Bronchial epithelial cell (primary cell): ENCODE measurements at regions not wholly inside any gene's neighbourhood (a gene's known extent, or its start where the extent isn't known, plus 50 kb on each side); places are given as distances from the start of the nearest gene placed in this dataset.

Source experiments
- DNase-seq: peaks from one replicate; pipeline ENCODE4 v3.0.0-alpha.2; 2010; ENCODE audit warnings: low read depth
- FAIRE-seq: peaks from 2 replicates; lab custom pipeline; 2011; peaks lifted over from hg19 to GRCh38; lab: Jason Lieb, UNC
- H3K27me3 ChIP-seq: 2 replicates; pipeline ENCODE4 v1.5.1; 2011; ENCODE audit warnings: low read length; ENCODE audit not compliant: control insufficient read depth, insufficient read depth
- H3K36me3 ChIP-seq: 2 replicates; pipeline ENCODE4 v1.5.1; 2011; ENCODE audit warnings: low read length; ENCODE audit not compliant: control insufficient read depth, insufficient read depth
- H3K4me3 ChIP-seq: 2 replicates; pipeline ENCODE4 v1.5.1; 2011; ENCODE audit warnings: mild to moderate bottlenecking, low read depth, low read length, control low read depth
- TF ChIP-seq, protein P1 (sequence below): IDR thresholded peaks from 2 replicates; pipeline ENCODE4 v1.5.1; 2011; ENCODE audit warnings: mild to moderate bottlenecking, moderate library complexity, low read length, control low read depth, inconsistent platforms; ENCODE audit not compliant: insufficient read depth, severe bottlenecking

DNA sequence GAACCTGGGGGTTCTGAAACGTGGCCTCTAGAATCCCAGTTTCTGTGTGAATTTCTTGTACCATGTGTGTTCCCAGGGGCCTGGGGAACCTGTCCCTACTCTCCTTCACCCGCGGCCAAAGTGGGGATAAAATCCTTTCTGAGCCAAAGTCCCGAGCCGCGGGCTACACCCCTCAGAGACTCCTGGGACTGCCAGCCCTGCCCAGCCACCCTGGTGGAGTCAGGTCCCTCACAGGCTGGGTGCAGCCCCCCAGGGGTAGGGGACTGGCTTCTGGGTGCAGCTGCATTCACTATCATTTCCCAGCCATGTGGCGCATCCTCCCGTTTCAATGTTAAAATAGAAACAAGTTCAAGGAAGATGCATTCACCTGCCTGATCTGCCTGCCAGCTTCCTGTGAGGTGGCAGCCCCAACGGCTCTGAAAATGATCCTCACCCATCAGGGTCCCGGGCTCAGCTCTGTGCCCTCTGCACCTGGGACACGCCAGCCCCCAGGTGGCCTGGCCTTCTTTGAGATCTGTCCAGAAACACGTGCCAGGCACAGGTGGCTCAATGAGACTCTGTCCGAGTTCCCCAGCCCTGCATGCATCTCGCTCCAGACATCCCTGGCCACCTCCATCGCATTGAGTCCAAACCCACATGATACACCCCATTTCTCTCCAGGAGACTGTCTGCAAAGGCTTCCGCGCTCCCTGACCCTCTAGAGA lies 338.8 kb downstream of the CTTN start:
- Histone ChIP-seq H3K36me3 (no peaks in the 10 kb centered on the region), H3K4me3 (no peak overlapping the region), H3K27me3 (no peaks in the 10 kb centered on the region)
- TF ChIP-seq, protein P1, sequence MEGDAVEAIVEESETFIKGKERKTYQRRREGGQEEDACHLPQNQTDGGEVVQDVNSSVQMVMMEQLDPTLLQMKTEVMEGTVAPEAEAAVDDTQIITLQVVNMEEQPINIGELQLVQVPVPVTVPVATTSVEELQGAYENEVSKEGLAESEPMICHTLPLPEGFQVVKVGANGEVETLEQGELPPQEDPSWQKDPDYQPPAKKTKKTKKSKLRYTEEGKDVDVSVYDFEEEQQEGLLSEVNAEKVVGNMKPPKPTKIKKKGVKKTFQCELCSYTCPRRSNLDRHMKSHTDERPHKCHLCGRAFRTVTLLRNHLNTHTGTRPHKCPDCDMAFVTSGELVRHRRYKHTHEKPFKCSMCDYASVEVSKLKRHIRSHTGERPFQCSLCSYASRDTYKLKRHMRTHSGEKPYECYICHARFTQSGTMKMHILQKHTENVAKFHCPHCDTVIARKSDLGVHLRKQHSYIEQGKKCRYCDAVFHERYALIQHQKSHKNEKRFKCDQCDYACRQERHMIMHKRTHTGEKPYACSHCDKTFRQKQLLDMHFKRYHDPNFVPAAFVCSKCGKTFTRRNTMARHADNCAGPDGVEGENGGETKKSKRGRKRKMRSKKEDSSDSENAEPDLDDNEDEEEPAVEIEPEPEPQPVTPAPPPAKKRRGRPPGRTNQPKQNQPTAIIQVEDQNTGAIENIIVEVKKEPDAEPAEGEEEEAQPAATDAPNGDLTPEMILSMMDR: no peak
- DNase-seq: no peak
- no peak for FAIRE-seq

DNA sequence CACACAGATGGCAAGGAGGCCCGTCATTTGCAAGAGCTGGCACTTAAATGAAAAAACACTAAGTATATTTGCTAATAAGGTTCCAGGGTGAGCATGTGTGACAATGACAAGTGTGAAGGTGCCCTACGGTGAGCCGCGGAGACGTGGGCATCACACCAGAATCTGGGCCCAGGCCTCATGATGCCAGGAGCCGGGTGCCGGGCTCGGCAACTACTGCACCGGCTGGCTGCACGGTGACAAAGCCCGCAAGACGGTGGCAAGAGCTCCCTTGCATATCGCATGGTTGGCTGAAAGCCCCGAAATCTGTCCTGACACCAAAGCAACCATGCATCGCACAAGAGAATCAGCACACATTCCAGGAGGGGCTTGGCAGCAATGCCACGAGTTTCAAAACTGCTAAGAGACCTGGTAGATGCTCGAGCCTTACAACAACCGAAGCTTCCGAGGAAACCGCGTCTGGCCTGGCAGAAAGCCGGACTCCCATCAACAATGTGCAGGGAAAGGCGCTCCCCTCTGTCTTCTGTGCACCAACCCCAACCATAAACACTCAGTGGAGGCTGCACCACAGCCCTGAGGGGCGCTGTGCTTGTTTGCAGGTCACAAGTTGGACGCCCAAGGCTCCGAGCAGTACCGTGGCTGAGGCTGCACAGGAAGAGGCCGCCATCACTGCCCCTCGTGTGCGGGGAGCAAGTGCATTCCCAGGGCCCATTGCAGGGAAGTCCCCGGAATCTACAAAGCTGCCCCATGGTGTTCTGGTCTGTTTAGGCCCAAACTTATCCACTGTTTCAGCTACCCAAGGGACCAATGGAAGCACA lies 339.7 kb downstream of the CTTN start:
- Histone ChIP-seq H3K27me3 (no peaks in the 10 kb centered on the region), H3K36me3 (no peaks in the 10 kb centered on the region), H3K4me3 (no peak overlapping the region)
- FAIRE-seq: no peak
- TF ChIP-seq, protein P1: no peak
- DNase-seq: no peak

DNA sequence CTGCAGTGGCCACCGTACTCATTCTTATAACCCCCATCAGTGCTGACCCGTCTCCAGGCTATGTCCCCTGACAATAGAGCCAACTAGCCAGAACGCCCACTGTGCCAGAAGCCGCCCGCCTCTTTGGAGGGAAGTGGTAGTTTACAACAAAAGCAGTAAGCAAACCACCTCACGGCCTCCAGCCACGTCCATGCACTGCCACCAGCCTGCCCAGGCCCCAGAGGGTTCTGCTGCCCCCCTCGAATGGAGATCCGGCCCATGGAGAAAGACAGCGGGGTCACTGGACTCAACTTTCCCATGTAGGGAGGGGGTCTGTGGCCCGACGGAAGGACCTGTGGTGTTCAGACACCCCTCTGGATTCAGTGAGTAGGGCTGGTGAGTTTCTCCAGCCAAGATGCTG lies 340.3 kb downstream of the CTTN start:
- no peak for FAIRE-seq
- DNase-seq: no peak
- no peak overlapping the region for H3K4me3 ChIP-seq
- TF ChIP-seq, protein P1: no peak
- H3K27me3 ChIP-seq: no peaks in the 10 kb centered on the region
- H3K36me3 ChIP-seq: no peaks in the 10 kb centered on the region

DNA sequence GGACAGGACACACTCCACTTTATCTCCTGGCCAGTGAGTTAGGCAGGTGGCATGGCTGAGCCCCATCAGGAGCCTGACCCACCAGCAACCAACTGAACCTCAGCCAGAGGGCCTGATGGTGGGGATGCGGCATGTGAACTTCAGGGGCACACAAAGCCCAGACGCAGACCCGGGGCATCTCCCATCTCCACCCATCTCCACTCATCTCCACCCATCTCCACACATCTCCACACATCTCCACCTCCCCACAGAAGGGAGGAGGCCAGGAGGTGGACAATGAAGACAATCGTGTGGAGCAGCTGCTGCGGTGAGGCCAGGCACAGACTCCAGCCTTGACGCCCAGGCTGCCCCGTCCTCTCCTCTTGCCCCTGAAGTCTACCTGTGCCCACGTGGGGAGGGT lies 340.8 kb downstream of the CTTN start:
- FAIRE-seq (peak; percentile 62), DNase-seq (no peak)
- no peaks in the 10 kb centered on the region for H3K36me3 ChIP-seq
- TF ChIP-seq, protein P1: no peak
- no peaks in the 10 kb centered on the region for H3K27me3 ChIP-seq
- H3K4me3 ChIP-seq: no peak overlapping the region

DNA sequence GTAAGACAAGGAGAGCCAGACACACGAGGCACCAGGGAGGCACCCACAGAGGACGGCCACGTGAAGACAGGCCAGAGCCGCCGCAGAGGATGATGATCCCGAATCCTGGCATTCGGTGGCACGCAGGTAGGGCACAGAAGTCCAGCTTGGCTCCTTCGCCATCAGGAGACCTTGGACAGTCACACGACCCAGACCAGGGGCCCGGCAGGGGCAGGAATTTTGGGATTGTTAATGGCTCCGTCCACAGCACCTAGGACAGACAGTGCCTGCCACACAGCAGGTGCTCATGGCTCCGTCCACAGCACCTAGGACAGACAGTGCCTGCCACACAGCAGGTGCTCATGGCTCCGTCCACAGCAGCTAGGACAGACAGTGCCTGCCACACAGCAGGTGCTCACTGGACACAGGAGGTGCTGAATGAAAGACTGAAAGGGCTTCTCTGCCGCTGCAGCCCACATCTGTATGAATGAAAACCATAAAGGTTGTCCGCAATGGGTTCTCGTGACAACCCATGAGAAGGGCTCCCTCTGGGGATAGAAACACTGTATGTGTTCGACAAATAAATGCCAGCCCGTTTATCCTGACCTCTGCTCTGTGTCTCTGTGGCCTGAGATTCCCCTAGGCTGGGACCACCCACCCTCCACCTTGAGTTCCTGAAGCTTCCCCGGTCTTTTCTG lies 341.6 kb downstream of the CTTN start:
- TF ChIP-seq, protein P1: no peak
- FAIRE-seq (no peak), DNase-seq (no peak)
- Histone ChIP-seq H3K27me3 (no peaks in the 10 kb centered on the region), H3K4me3 (no peak overlapping the region), H3K36me3 (no peaks in the 10 kb centered on the region)
